ENCODE measurements at regions not wholly inside any gene's neighbourhood (a gene's known extent, or its start where the extent isn't known, plus 50 kb on each side); places are given as distances from the start of the nearest gene placed in this dataset.

DNA sequence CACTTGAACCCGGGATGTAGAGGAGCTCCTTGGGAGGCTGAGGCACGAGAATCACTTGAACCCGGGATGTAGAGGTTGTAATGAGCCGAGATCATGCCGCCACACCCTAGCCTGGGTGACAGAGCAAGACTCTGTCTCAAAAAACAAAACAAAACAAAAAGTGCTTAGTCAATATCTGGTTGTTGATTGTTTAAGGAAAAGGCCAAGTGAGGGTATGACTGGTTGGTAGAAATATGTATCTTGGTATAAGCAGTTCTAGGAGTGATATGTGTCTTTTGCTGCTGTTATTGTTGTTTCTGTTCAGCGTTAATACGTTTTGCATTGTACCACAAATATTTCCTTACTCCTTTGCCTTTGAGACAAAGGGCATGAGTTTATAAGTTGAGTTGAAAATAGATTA, 210.7 kb upstream of the DMRT1 start:
- no peak for DNase-seq (ENCODE audit: low spot score)

- no peak for DNase-seq (ENCODE audit: low spot score)
Measured at GRCh38 chr9:631596-631995, 209.9 kb upstream of the DMRT1 start.

- DNase-seq (ENCODE audit: low spot score) = no peak
Measured at GRCh38 chr9:633461-633860, 208.0 kb upstream of the DMRT1 start.

DNA sequence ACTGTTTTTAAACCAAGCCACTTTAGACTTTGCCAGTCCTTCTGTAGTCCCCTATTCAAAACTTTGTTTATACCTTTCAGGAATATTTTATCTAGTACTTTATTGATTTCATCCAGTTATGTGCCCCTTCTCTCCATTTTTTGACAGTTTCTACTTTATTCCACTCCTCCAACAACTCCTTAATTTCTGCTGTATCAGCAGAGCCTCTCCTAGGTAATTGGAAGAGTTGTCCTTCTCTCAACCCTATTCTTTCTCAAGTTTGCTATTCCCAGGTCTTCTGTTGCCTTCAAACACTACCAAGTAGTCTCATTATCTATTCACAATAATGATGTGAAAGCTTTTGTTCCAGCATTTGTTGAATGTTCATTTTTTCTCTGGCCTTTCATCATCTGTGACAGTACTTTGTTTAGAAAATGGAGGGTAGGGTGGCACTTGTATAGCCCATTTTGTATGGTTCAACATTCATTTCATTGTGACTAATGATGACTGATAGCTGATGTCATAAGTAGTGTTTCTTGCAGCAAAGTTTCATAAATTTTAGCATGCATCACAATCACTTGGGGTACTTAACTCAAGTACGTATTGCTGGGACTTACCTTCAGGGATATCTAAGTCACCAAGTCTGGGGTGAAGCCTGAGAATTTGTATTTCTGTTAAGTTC, 204.4 kb upstream of the DMRT1 start:
- DNase-seq (ENCODE audit: low spot score) = no peak

DNA sequence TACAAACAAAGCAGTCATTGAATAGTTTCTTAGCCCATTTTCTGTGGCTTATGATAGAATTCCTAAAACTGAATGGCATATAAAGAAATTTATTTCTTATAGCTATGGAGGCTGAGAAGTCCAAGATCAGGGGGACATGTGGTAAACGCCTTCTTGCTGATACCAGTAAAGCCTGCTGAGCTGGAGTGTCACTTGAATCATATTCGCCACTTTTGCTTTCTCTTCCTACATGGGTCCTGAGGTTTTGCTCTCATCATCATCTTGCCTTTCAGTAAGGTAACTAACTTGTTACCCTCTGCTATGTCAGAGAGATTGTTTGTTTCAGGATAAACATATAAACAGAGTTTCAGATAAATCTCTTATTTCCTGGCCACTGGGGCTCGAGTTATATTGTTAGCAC, 203.3 kb upstream of the DMRT1 start:
- DNase-seq (ENCODE audit: low spot score) = no peak

DNA sequence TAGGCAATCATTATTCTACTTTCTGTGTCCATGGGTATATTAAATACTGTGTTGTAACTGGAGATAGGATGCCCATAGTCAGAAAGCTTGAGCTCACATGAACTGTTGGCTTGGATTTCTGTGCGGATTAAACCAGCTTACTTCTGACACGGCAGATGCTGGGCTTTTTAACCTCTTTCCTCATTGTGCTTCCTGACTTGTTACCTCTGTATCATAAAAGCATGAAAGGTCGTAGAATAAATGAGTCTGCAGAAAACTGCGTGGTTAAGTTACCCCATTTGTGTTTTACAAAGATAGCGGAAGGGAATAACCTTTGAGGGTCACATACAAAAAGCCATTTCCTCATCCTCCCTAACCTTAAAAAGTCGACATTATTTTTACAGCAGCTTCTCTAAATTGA, 199.5 kb upstream of the DMRT1 start:
- no peak for DNase-seq (ENCODE audit: low spot score)

DNA sequence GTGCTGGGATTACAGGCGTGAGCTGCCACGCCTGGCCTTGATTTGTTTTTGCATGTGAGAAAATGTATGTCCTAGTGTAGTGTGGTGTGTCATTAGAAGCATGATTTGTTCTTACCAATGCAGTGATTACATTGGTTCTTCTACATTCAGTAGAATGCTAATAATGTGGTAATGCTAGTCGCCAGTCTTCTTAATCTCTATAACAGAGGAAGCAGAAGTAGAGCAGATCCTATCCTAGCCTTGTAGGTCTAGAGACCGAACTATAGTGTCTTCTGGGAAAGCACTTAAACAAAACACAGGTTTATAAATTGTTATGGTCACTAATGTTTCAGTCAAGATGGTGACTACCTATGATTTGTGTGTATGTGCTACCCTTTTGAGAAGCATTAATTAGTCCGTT, 197.5 kb upstream of the DMRT1 start:
- DNase-seq (ENCODE audit: low spot score) = no peak

DNA sequence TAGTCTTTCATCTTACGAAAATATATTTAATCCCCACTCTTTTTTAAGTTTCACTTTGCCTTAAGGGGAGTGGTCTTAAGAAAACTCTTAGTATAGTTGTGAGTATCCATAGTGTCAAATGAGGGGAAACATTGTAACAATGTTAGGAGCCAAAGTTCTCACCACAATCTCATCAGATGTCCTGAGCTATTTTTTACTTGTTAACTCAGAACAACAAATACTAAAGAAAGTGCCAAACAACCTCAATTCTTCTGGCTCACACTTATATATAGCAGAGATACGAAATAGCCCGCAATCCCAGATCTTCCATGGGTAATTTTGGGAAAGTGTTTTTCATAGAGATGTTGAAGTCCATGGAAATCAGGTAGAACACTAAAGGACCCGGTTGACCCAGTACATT, 194.0 kb upstream of the DMRT1 start:
- no peak for DNase-seq (ENCODE audit: low spot score)

- no peak for DNase-seq (ENCODE audit: low spot score)
Measured at GRCh38 chr9:649128-650074, 192.1 kb upstream of the DMRT1 start.

DNA sequence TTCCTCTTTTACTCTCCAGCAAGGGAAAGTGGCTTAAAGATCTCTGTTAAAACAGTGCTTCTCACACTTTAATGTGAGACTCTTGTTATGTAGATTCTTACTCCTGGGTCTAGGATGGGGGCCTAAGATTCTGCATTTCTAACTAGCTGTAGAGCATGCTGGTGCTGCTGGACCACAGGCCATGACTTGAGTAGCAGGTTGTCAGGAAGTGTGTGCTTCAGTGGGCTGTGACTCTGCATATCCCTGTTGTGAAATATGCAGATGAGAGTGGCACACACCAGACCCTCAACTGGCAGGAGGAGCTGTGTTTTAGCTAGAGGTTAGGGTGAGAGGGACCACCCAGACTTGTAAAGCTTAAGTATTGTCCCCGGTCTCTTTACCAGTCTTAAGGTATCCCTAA, 191.1 kb upstream of the DMRT1 start:
- no peak for DNase-seq (ENCODE audit: low spot score)

GRCh38 chr9:651371-651770, 190.1 kb upstream of the DMRT1 start:
- no peak for DNase-seq (ENCODE audit: low spot score)

DNA sequence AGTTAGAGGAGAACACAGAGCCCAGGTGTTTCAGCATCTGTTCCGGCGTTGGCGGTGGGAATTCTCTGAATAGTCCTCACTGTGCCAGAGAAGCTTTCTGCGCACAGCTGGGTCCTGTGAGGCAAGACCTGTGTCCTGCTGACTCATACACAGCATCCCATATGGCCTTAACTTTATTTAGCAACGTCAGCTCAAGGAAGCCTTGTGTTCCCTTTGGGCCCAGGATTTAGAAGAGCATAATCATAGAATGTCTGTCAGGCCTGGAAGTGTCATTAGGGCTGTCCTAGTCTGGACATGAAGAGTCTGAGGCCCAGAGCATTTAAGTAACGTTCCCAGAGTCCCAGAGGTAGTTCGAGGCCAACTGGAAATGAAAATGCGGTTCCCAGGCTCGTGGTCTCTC, 188.6 kb upstream of the DMRT1 start:
- DNase-seq (ENCODE audit: low spot score) = peak; percentile 33

DNA sequence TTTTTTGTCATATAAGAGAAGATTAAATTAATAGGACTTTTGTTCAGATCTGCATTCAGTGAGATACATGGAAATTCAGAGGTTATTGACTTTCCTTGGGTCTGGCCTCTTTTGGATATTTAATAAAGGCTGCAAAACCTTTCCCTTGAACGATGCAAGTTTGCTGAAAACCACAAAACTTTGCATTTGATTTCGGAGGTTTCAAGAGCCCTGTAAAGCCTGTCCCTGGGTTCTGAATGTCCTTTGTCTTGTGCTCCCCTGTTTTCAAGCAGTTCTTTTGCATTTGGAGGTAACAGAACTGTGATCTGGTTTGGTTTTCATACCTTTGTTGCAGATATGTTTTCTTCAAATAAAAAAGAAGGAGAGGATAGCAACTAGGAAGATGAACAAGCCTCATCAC, 188.1 kb upstream of the DMRT1 start:
- DNase-seq (ENCODE audit: low spot score) = no peak

GRCh38 chr9:653856-654387, 187.6 kb upstream of the DMRT1 start:
- no peak for DNase-seq (ENCODE audit: low spot score)

DNA sequence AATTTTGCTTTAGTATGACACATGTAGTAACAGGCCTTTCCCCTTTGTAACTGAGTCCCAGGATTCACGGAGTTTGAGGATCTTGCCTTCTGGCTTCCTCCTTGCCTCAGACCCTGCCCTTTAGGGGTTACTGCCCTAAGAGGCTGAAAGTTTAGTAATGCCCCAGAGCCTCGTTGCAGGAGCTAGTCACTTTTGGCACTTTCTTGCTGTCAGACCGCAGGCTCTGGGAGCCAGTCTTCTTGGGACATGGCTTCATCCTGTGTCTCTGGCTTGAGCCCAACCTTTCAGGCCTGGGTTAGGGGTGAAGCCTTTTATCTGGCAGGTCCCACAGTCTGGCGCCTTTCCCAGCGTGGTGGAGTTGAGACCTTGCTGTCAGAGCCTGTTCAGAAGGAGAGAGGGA, 185.6 kb upstream of the DMRT1 start:
- peak; percentile 47 for DNase-seq (ENCODE audit: low spot score)

DNA sequence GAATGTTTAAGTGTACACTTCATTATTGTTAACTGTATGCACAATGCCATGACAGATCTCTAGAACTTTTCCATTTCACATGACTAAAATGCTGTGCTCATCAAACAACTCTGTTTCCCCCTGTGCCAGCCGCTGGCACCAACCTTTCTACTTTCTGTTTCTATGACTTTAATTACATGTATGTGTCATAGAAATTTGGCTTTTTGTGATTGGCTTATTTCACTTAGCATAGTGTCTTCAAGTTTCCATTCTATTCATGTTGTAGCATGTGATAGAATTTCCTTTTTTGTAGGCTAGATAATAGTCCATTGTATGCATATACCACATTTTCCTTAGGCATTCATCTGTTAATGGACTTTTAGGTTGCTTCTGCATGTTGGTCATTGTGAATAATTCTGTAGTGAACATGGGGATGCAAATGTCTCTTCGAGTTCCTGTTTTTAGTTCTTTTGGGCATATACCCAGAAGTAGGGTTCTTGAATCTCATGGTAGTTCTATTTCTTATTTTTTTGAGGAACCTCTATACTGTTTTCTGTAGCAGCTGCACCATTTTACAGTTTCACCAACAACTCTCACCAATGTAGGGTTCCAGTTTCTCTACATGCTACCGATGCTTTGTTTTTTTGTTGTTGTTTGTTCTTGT, 184.4 kb upstream of the DMRT1 start:
- no peak for DNase-seq (ENCODE audit: low spot score)

DNA sequence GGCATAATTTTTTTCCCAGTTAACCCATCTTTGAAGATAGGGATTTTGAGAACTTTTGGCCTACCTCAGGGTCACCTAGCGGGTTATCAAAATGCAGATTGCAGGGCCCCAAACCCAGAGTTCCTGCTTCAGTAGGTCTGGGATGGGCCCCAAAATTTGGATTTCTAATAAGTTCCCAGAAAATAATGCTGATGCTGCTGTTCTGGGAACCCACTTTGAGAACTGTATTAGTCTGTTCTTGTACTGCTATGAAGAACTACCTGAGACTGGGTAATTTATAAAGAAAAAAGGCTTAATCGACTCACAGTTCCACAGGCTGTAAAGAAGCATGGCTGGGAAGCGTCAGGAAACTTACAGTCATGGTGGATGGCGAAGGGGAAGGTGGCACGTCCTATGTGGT, 182.2 kb upstream of the DMRT1 start:
- no peak for DNase-seq (ENCODE audit: low spot score)

- no peak for DNase-seq (ENCODE audit: low spot score)
Measured at GRCh38 chr9:660227-660626, 181.3 kb upstream of the DMRT1 start.

- no peak for DNase-seq (ENCODE audit: low spot score)
Measured at GRCh38 chr9:663541-663940, 178.0 kb upstream of the DMRT1 start.

DNA sequence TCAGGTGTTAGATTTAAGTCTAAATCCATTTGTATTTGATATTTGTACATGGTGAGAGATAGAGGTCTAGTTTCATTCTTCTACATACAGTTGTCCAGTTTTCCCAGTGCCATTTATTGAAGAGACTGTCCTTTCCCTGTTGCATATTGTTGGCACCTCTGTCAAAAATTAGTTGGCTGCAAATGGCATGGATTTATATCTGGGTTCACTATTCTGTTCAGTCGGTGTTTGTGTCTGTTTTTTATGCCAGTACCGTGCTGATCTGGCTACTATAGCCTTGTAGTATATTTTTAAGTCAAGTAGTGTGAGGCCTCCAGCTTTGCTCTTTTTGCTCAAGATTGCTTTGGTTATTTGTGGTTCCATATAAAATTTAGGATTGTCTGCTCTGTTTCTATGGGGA, 176.2 kb upstream of the DMRT1 start:
- no peak for DNase-seq (ENCODE audit: low spot score)

- DNase-seq (ENCODE audit: low spot score) = no peak
Measured at GRCh38 chr9:671997-672396, 169.5 kb upstream of the DMRT1 start.

DNA sequence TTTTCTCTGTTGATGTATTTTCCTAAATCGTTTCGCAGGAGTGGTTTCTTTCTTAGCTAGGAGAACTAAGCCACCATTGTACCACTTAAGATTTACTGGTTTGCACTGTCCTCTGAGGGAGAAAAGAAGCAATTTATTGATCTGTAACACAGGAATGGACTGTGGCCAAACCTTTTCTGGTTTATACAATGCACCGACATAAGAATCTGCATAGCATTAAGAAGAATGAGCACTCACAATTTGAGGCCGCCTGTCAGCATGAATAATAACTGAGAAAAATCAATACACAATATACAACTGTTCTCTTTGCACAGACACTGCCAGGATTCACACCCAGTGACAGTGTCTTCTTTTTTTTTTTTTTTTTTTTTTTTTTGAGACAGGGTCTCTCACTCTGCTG, 168.6 kb upstream of the DMRT1 start:
- DNase-seq (ENCODE audit: low spot score) = peak; percentile 38

Measured in mucosa of gallbladder (tissue), 1 donor.